Glutamatergic neuron (in vitro differentiated cells): ENCODE measurements at regions not wholly inside any gene's neighbourhood (a gene's known extent, or its start where the extent isn't known, plus 50 kb on each side); places are given as distances from the start of the nearest gene placed in this dataset.

Source experiments
- DNase-seq: peaks from one replicate; pipeline ENCODE4 v3.0.0; 2022
- H3K27ac Mint-ChIP-seq: one replicate; pipeline ENCODE4 v1.8.0; 2020; ENCODE audit warnings: mild to moderate bottlenecking, mixed read lengths, inconsistent platforms; ENCODE audit not compliant: unreplicated experiment
- H3K27me3 Mint-ChIP-seq: one replicate; pipeline ENCODE4 v1.8.0; 2020; ENCODE audit warnings: mild to moderate bottlenecking, moderate library complexity, mixed read lengths, inconsistent platforms; ENCODE audit not compliant: unreplicated experiment
- H3K36me3 Mint-ChIP-seq: one replicate; pipeline ENCODE4 v1.8.0; 2020; ENCODE audit warnings: mild to moderate bottlenecking, mixed read lengths, inconsistent platforms; ENCODE audit not compliant: unreplicated experiment
- H3K4me1 Mint-ChIP-seq: one replicate; pipeline ENCODE4 v1.8.0; 2020; ENCODE audit warnings: mild to moderate bottlenecking, low read depth, mixed read lengths, inconsistent platforms; ENCODE audit not compliant: unreplicated experiment
- H3K4me3 Mint-ChIP-seq: one replicate; pipeline ENCODE4 v1.8.0; 2020; ENCODE audit warnings: mild to moderate bottlenecking, mixed read lengths, inconsistent platforms; ENCODE audit not compliant: unreplicated experiment
- H3K9me3 Mint-ChIP-seq: one replicate; pipeline ENCODE4 v1.8.0; 2020; ENCODE audit warnings: mild to moderate bottlenecking, moderate library complexity, mixed read lengths, inconsistent platforms; ENCODE audit not compliant: unreplicated experiment
- TF ChIP-seq, protein P1 (sequence below): fragments of 200-600 bp; sonication (generic); IDR thresholded peaks from one replicate; pipeline ENCODE4 v1.5.0; 2021; ENCODE audit not compliant: partially characterized antibody, unreplicated experiment

- Mint-ChIP-seq H3K4me3 (no peak overlapping the region), H3K9me3 (no peaks in the 10 kb centered on the region), H3K27me3 (no peaks in the 10 kb centered on the region), H3K4me1 (no peaks in the 10 kb centered on the region), H3K36me3 (no peaks in the 10 kb centered on the region), H3K27ac (no peak overlapping the region)
- TF ChIP-seq, protein P1, sequence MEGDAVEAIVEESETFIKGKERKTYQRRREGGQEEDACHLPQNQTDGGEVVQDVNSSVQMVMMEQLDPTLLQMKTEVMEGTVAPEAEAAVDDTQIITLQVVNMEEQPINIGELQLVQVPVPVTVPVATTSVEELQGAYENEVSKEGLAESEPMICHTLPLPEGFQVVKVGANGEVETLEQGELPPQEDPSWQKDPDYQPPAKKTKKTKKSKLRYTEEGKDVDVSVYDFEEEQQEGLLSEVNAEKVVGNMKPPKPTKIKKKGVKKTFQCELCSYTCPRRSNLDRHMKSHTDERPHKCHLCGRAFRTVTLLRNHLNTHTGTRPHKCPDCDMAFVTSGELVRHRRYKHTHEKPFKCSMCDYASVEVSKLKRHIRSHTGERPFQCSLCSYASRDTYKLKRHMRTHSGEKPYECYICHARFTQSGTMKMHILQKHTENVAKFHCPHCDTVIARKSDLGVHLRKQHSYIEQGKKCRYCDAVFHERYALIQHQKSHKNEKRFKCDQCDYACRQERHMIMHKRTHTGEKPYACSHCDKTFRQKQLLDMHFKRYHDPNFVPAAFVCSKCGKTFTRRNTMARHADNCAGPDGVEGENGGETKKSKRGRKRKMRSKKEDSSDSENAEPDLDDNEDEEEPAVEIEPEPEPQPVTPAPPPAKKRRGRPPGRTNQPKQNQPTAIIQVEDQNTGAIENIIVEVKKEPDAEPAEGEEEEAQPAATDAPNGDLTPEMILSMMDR: no peak
- no peak for DNase-seq
Measured at GRCh38 chr11:96506041-96506440, 116.2 kb downstream of the JRKL start.

DNA sequence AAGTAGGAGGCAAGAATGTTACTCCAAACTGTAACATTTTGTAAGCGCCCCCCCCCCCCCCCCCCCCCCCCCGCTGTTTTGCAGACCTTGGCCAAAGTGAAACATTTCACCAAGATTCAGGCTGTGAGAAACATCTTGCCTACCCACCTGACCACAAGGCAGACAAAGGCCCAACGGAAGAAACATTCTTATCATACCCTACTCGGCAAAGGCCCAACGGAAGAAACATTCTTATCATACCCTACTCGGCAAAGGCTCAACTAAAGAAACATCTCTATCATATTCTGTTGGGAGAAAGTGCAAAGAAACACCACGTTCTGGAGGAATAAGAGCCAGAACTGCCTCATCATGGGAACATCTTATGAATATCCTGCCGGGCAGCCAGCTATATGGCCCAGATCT, 117.1 kb downstream of the JRKL start:
- H3K4me1 Mint-ChIP-seq: no peaks in the 10 kb centered on the region

DNA sequence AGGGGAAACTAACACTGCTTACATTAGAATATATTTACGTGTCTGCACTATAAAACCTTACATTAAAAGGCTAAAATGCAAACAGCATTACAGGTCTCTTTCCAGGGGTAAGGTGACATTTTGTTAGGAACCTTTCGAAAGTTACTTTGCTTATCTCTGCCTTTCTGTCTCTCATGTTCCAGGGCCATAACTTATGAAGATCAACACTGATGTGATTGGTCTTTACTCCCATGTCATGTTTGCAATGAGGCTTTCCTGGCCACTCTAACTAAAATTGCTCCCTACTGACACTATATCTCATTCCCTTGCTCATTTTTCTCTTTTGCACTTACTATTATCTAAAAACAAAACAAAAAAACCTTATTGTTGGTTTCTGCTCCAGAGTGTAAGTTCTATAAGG, 119.0 kb downstream of the JRKL start:
- no peak overlapping the region for H3K27ac Mint-ChIP-seq
- TF ChIP-seq, protein P1: no peak
- no peaks in the 10 kb centered on the region for H3K4me1 Mint-ChIP-seq
- no peak for DNase-seq
- H3K4me3 Mint-ChIP-seq: no peak overlapping the region
- H3K27me3 Mint-ChIP-seq: no peaks in the 10 kb centered on the region
- no peaks in the 10 kb centered on the region for H3K9me3 Mint-ChIP-seq
- H3K36me3 Mint-ChIP-seq: no peaks in the 10 kb centered on the region

More for the DNA sequence above, 117.1 kb downstream of the JRKL start:
- no peaks in the 10 kb centered on the region for H3K36me3 Mint-ChIP-seq
- TF ChIP-seq, protein P1: no peak
- H3K27ac Mint-ChIP-seq: no peak overlapping the region
- H3K4me3 Mint-ChIP-seq: no peak overlapping the region
- H3K9me3 Mint-ChIP-seq: no peaks in the 10 kb centered on the region
- DNase-seq: no peak
- H3K27me3 Mint-ChIP-seq: no peaks in the 10 kb centered on the region

GRCh38 chr11:96520939-96521338, 131.1 kb downstream of the JRKL start:
- no peak overlapping the region for H3K27ac Mint-ChIP-seq
- H3K4me3 Mint-ChIP-seq: no peak overlapping the region

DNA sequence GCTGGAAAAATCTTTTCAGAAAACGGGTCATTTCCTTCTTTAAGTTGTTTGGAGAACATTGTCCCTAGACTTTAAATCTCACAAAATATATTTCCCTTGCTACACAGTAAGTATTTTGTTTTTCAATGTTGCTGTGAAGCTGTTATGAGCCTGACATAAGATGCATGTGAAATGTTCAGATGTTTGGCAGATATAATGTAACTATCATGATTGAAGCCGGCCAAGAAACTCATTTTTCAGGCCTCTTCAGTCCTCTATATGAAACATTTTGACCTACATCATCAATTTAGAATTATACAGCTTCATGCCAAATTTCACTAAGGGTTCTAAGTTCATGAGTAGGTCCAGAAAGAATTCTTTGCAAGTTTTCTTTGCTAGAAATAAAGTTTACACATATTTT, 133.8 kb downstream of the JRKL start:
- DNase-seq: no peak
- TF ChIP-seq, protein P1: no peak
- no peaks in the 10 kb centered on the region for H3K4me1 Mint-ChIP-seq
- no peak overlapping the region for H3K4me3 Mint-ChIP-seq
- no peaks in the 10 kb centered on the region for H3K36me3 Mint-ChIP-seq
- peaks cover 2% of the 10 kb centered on the region for H3K9me3 Mint-ChIP-seq
- no peak overlapping the region for H3K27ac Mint-ChIP-seq
- no peaks in the 10 kb centered on the region for H3K27me3 Mint-ChIP-seq

More at GRCh38 chr11:96520939-96521338, 131.1 kb downstream of the JRKL start:
- no peaks in the 10 kb centered on the region for H3K9me3 Mint-ChIP-seq
- TF ChIP-seq, protein P1: no peak
- H3K27me3 Mint-ChIP-seq: no peaks in the 10 kb centered on the region
- H3K4me1 Mint-ChIP-seq: no peaks in the 10 kb centered on the region
- no peak for DNase-seq
- H3K36me3 Mint-ChIP-seq: no peaks in the 10 kb centered on the region
